Mucosa of descending colon (tissue), 3 donors: ENCODE measurements at regions not wholly inside any gene's neighbourhood (a gene's known extent, or its start where the extent isn't known, plus 50 kb on each side); places are given as distances from the start of the nearest gene placed in this dataset.
"Not testable (repeated sequence)": the region's sequence is repeated elsewhere in the genome, so short reads cannot be mapped to it uniquely, and the experiment has no call there.

Experiments
- ATAC-seq: fragments of 200-7000 bp; cut with Tn5 transposase; one replicate; pipeline ENCODE4 v1.9.1; 2020; ENCODE audit warnings: mild to moderate bottlenecking, moderate library complexity
- DNase-seq, 3 donors: peaks; one replicate each; pipeline ENCODE4 v3.0.0-alpha.2; 2020
- H3K36me3 ChIP-seq: fragments of 200-600 bp; one replicate; pipeline ENCODE4 v1.8.0; 2021; ENCODE audit warnings: low read depth, mild to moderate bottlenecking
- H3K4me1 ChIP-seq: fragments of 200-600 bp; one replicate; pipeline ENCODE4 v1.8.0; 2021; ENCODE audit warnings: low read depth, mild to moderate bottlenecking
- H3K4me3 ChIP-seq: fragments of 200-600 bp; one replicate; pipeline ENCODE4 v1.8.0; 2021; ENCODE audit warnings: mild to moderate bottlenecking
- H3K9me3 ChIP-seq: fragments of 200-600 bp; one replicate; pipeline ENCODE4 v1.8.0; 2021; ENCODE audit warnings: mild to moderate bottlenecking
- intact Hi-C, 2 donors: fragments of 100-400 bp; cut with DNase I in 1 of 2; cut with micrococcal nuclease in 1 of 2; formaldehyde crosslinking; loops; one replicate each; pipeline versions ENCODE4 v1.11.0 to v1.11.1; 2022; cut with DNase I, micrococcal nuclease
- TF ChIP-seq, protein P1 (sequence below): fragments of 200-600 bp; IDR thresholded peaks from one replicate; pipeline ENCODE4 v1.8.0; 2022; ENCODE audit warnings: antibody characterized with exemption, mild to moderate bottlenecking
- donor health status: DM: no; HTN: no; CAD: no; lungs with moderate emphysema.
- donor health status: DM: no; HTN: no; CAD: no.
- donor health status: DM: no; HTN: yes; CAD: no.

DNA sequence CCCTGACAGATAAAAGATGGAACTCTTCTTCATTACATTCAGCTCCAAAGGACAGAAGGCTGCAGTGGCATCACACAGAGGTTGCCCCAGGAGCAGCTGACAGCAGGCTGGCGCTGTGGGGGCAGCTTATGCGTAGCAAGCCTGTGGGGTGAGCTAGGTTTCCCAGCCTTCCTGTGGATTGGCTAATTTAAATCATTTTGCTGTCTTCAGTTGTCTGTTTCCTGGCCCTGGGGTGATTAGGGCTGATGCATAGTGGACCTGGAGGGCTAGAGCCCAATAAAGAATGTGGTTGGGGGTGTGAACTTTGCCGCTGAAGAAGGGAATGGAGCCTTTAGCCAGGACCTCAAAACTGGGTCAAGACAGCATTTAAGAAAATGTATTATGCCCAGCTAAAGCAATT is 1038.0 kb downstream of the SOCS6 start:
- no peak for ATAC-seq
- no peak overlapping the region for H3K4me3 ChIP-seq
- no peak for DNase-seq
- no peaks in the 10 kb centered on the region for H3K4me1 ChIP-seq
- no peaks in the 10 kb centered on the region for H3K36me3 ChIP-seq
- no peaks in the 10 kb centered on the region for H3K9me3 ChIP-seq
- TF ChIP-seq, protein P1, sequence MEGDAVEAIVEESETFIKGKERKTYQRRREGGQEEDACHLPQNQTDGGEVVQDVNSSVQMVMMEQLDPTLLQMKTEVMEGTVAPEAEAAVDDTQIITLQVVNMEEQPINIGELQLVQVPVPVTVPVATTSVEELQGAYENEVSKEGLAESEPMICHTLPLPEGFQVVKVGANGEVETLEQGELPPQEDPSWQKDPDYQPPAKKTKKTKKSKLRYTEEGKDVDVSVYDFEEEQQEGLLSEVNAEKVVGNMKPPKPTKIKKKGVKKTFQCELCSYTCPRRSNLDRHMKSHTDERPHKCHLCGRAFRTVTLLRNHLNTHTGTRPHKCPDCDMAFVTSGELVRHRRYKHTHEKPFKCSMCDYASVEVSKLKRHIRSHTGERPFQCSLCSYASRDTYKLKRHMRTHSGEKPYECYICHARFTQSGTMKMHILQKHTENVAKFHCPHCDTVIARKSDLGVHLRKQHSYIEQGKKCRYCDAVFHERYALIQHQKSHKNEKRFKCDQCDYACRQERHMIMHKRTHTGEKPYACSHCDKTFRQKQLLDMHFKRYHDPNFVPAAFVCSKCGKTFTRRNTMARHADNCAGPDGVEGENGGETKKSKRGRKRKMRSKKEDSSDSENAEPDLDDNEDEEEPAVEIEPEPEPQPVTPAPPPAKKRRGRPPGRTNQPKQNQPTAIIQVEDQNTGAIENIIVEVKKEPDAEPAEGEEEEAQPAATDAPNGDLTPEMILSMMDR, result no peak
- intact Hi-C loops, result loop anchor here in 1 of 2 donors (10.0 kb wide), 1 partner anchor 58 kb away; no protein-coding TSS in a partner anchor

DNA sequence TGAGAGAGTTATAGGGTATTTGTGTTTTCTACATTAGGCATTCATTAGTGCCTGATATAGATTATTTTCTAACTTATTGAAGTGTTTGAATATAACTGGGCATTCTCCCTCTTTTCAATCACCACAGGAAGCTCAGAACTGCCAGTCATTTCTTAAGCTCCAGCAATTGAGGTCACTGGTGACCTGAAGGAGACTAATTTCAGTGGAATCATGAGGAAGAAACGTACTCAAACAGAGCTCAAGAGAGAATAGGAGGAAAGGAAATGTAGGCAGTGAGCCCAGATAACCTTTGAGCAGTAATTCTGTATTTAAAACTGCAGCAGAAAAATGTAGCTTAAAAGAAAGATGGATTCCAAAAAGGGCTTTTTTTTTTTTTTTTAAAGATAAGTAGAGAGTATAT is 1035.5 kb downstream of the SOCS6 start:
- H3K4me1 ChIP-seq, result no peaks in the 10 kb centered on the region
- TF ChIP-seq, protein P1, result no peak
- H3K9me3 ChIP-seq, result no peaks in the 10 kb centered on the region
- no peaks in the 10 kb centered on the region for H3K36me3 ChIP-seq
- intact Hi-C loops, result loop anchor here in 1 of 2 donors (10.0 kb wide), 1 partner anchor 60 kb away; no protein-coding TSS in a partner anchor
- ATAC-seq (no peak), DNase-seq (no peak)
- no peak overlapping the region for H3K4me3 ChIP-seq

- no peak overlapping the region for H3K4me3 ChIP-seq
- no peaks in the 10 kb centered on the region for H3K4me1 ChIP-seq
- no peak for DNase-seq
- H3K9me3 ChIP-seq, result no peaks in the 10 kb centered on the region
- intact Hi-C loops, result loop anchor here in 1 of 2 donors (10.0 kb wide), 1 partner anchor 63 kb away; no protein-coding TSS in a partner anchor
- H3K36me3 ChIP-seq, result no peaks in the 10 kb centered on the region
- ATAC-seq, result no peak
- TF ChIP-seq, protein P1, result no peak
These were observed 1033.4 kb downstream of the SOCS6 start for GRCh38 chr18:71322201-71322600.

DNA sequence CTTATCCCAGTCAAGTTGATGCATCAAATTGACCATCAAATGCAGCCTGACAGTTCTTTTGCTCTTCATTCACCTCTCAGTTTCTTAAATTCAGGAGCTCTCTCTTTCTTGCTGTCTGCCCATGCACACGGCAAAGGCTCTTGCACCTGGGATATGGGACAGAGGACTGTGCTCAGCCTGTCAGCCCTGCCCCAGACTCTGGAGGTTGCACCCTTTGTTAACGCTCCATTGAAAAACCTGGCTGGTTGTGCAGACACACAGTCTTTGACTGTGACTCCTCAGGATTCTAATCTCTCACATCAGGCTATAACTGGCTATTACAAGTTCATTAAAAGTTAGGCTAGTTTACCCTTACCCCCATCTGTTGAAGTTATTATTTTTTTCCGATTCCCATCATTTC is 1032.5 kb downstream of the SOCS6 start:
- intact Hi-C loops, result loop anchor here in 1 of 2 donors (10.0 kb wide), 1 partner anchor 63 kb away; no protein-coding TSS in a partner anchor
- Histone ChIP-seq H3K36me3 (no peaks in the 10 kb centered on the region), H3K4me1 (no peaks in the 10 kb centered on the region), H3K9me3 (no peaks in the 10 kb centered on the region), H3K4me3 (no peak overlapping the region)
- TF ChIP-seq, protein P1, result no peak
- ATAC-seq, result no peak
- no peak for DNase-seq

DNA sequence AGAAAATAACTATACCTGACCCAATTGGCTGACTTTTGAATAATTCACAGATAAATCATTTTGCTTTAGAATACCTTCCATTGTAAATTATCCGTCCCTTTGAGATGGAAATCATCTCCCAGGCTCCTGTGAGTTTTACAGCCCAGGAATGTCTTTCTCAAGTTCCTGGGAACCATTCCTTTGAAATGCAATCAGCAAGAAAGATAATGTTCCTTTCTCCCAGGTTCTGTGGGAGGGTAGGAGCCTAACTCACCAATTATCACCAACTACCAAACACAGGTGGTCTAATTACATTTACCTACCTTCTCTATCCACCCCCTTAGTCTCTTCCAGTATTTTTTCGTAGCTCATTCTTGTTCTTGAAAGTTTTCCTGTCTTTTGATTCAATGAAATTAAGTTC is 1016.0 kb downstream of the SOCS6 start:
- Histone ChIP-seq H3K36me3 (no peaks in the 10 kb centered on the region), H3K4me3 (no peak overlapping the region), H3K9me3 (no peaks in the 10 kb centered on the region), H3K4me1 (no peaks in the 10 kb centered on the region)
- DNase-seq (no peak), ATAC-seq (no peak)
- TF ChIP-seq, protein P1, result no peak
- intact Hi-C loops, result no loop called here

DNA sequence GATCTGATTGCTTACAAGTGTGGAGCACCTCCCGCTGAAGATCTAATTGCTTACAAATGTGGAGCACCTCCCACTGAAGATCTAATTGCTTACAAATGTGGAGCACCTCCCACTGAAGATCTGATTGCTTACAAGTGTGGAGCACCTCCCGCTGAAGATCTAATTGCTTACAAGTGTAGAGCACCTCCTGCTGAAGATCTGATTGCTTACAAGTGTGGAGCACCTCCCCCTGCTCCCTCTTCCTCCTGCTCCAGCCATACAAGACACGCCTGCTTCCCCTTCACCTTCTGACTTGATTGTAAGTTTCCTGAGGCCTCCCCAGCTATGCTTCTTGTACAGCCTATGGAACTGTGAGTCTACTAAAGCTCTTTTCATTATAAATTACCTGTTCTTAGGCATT is 1014.9 kb downstream of the SOCS6 start:
- H3K9me3 ChIP-seq, DNase-seq, H3K4me1 ChIP-seq, H3K36me3 ChIP-seq, ATAC-seq, H3K4me3 ChIP-seq, intact Hi-C loops: not testable (repeated sequence)
